ENCODE measurements at regions not wholly inside any gene's neighbourhood (a gene's known extent, or its start where the extent isn't known, plus 50 kb on each side); places are given as distances from the start of the nearest gene placed in this dataset.

GRCh38 chr5:67827541-67827940 lies 388.0 kb upstream of the PIK3R1 start:
- Histone ChIP-seq H2BK5ac (ENCODE audit: insufficient read length, low read length) (no peak overlapping the region), H4K5ac (ENCODE audit: insufficient read length, low read depth, low read length) (no peak overlapping the region), H3K79me1 (ENCODE audit: insufficient read depth, low read depth, low read length, poor library complexity, severe bottlenecking) (no peaks in the 10 kb centered on the region), H2AFZ (ENCODE audit: low read length) (no peak overlapping the region), H4K20me1 (ENCODE audit: control insufficient read depth, insufficient read depth, insufficient read length) (no peaks in the 10 kb centered on the region), H3K9ac (ENCODE audit: extremely low read depth, insufficient read length, low read length) (no peak overlapping the region), H4K8ac (replicated peaks; ENCODE audit: insufficient read length, low read depth, low read length) (no peak overlapping the region), H3K56ac (ENCODE audit: insufficient read length, low read depth, low read length) (no peak overlapping the region), H2BK20ac (ENCODE audit: low read depth, low read length, poor library complexity, severe bottlenecking) (no peak overlapping the region), H3K27ac (ENCODE audit: insufficient read length, low read depth, low read length) (no peak overlapping the region), H2BK120ac (ENCODE audit: low read depth, low read length, poor library complexity, severe bottlenecking) (no peak overlapping the region), H3K4me2 (ENCODE audit: insufficient read depth, insufficient read length, low read length) (no peak overlapping the region), H3K23ac (ENCODE audit: insufficient read length, low read depth, low read length) (no peak overlapping the region), H3K27me3 (ENCODE audit: insufficient read depth, low read length) (no peaks in the 10 kb centered on the region), H3K4me1 (ENCODE audit: insufficient read depth, low read length) (no peaks in the 10 kb centered on the region; the same call in 1 of the 2 replicates), H3K9me3 (ENCODE audit: control insufficient read depth, low read depth, low read length) (no peaks in the 10 kb centered on the region), H3K23me2 (ENCODE audit: insufficient read length, low read depth, low read length, poor library complexity, severe bottlenecking) (no peaks in the 10 kb centered on the region), H2BK12ac (ENCODE audit: insufficient read length, low read depth, low read length) (no peak overlapping the region), H3K18ac (ENCODE audit: insufficient read length, low read depth, low read length) (no peak overlapping the region), H3K79me2 (ENCODE audit: insufficient read depth, low read length) (no peaks in the 10 kb centered on the region), H3T11ph (ENCODE audit: low read length) (no peak overlapping the region), H2BK15ac (ENCODE audit: low read depth, low read length) (no peak overlapping the region), H4K91ac (ENCODE audit: insufficient read length, low read depth, low read length) (no peak overlapping the region), H3K4ac (ENCODE audit: low read depth, low read length) (no peak overlapping the region), H2AK5ac (ENCODE audit: insufficient read length, low read length) (no peak overlapping the region), H3K14ac (ENCODE audit: insufficient read depth, low read length) (no peak overlapping the region)
- H3K4me1 Mint-ChIP-seq = peaks cover 24 to 25% of the 10 kb centered on the region in 2 experiments
- peaks cover 0 to 6% (median 4%) of the 10 kb centered on the region in 3 experiments; a peak in 3 of 7 replicates for H3K36me3 Mint-ChIP-seq (ENCODE audit: insufficient read depth in 1 of 3, low read depth in 3 of 3)
- DNase-seq = no peak
- WGBS (ENCODE audit: extremely low coverage, insufficient read length, low lambda C conversion rate) = no CpG with 5 or more reads among the region's 7 CpGs
- H3K27me3 Mint-ChIP-seq (ENCODE audit: low read depth) = no peaks in the 10 kb centered on the region
- H3K27ac Mint-ChIP-seq = no peak overlapping the region
- no peak overlapping the region for H3K4me3 Mint-ChIP-seq
- peaks cover 0 to 4% of the 10 kb centered on the region in 2 experiments; a peak in 3 of 5 replicates for H3K9me3 Mint-ChIP-seq
- TF ChIP-seq CTCF (conservative IDR thresholded peaks at IDR 0.05) = no peak
